IPS DF 6.9 (cell line): ENCODE measurements at regions not wholly inside any gene's neighbourhood (a gene's known extent, or its start where the extent isn't known, plus 50 kb on each side); places are given as distances from the start of the nearest gene placed in this dataset.

ENCODE experiments used
- DNase-seq: peaks from one replicate; pipeline ENCODE4 v3.0.0-alpha.2; 2013; ENCODE audit warnings: low read depth, low spot score
- H3K27ac ChIP-seq: one replicate; pipeline ENCODE4 v1.5.1; 2013; ENCODE audit warnings: low read length, control low read depth
- H3K27me3 ChIP-seq: 2 replicates; pipeline ENCODE4 v1.6.1; 2013; ENCODE audit warnings: mild to moderate bottlenecking, low read length; ENCODE audit not compliant: control insufficient read depth, insufficient read depth
- H3K36me3 ChIP-seq: 2 replicates; pipeline ENCODE4 v1.6.1; 2013; ENCODE audit warnings: low read length; ENCODE audit not compliant: control insufficient read depth, insufficient read depth
- H3K4me1 ChIP-seq: 2 replicates; pipeline ENCODE4 v1.6.1; 2013; ENCODE audit warnings: low read length; ENCODE audit not compliant: control insufficient read depth, insufficient read depth
- H3K4me3 ChIP-seq: 2 replicates; pipeline ENCODE4 v1.5.1; 2013; ENCODE audit warnings: mild to moderate bottlenecking, low read length
- H3K9me3 ChIP-seq: 2 replicates; pipeline ENCODE4 v1.6.1; 2013; ENCODE audit warnings: low read length, inconsistent platforms; ENCODE audit not compliant: control insufficient read depth, insufficient read depth
- WGBS: extraction: QIAGEN DNeasy Blood & Tissue Kit; methylation state at CpG from one replicate; pipeline ENCODE4 v1.1.7; 2013; ENCODE audit warnings: mixed read lengths, missing lambda C conversion rate; ENCODE audit not compliant: insufficient read length, insufficient coverage; 5-methylcytosine and 5-hydroxymethylcytosine counted together

DNA sequence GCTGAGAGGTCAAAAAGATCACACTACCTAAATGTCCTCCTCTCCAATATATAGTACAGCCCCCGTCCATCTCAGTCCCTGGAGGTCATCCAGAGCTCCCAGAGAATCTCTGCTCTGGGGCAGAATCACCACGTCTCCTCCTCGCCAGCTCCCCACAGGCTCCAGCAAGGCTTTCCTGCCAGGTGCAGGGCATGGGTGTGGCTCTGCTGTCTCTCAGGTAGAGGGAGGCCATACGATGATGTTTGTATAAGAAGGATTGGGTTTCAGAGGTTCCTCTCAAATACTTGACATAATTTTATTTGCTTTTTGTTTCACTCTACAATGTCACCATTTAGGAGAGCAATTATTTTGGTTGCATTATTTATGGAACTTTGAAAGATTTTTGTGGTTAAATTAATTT is 98.3 kb upstream of the PRSS58 start:
- no peak overlapping the region for H3K27ac ChIP-seq
- no peaks in the 10 kb centered on the region for H3K27me3 ChIP-seq
- no CpG with 5 or more reads among the region's 4 CpGs for WGBS
- no peaks in the 10 kb centered on the region for H3K9me3 ChIP-seq
- H3K4me3 ChIP-seq: no peak overlapping the region
- no peak for DNase-seq
- peaks cover 3% of the 10 kb centered on the region; the same call in 1 of the 2 replicates for H3K4me1 ChIP-seq
- no peaks in the 10 kb centered on the region for H3K36me3 ChIP-seq

DNA sequence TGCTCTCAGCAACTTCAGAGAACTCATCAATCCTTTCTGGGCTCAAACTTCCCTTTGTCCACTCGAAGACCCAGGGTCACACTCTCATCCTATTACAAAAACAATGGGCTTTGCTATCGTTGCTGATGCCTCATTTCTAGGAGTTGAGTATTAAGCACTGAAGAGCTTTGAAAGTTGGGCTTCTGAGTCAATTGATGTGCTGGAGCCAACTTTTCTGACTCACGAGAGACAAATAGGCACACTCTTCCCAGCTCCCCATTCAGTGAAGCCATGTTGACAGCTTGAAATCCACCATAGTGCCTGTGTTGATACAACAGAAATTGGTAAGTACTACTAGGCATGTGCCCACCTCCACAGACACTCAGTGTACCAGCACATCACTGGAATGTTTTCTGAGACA is 97.5 kb upstream of the PRSS58 start:
- H3K27me3 ChIP-seq: no peaks in the 10 kb centered on the region
- H3K9me3 ChIP-seq: no peaks in the 10 kb centered on the region
- H3K27ac ChIP-seq: no peak overlapping the region
- no peaks in the 10 kb centered on the region for H3K36me3 ChIP-seq
- WGBS: no CpG with 5 or more reads among the region's 3 CpGs
- DNase-seq: no peak
- H3K4me1 ChIP-seq: peaks cover 3% of the 10 kb centered on the region; the same call in 1 of the 2 replicates
- no peak overlapping the region for H3K4me3 ChIP-seq

DNA sequence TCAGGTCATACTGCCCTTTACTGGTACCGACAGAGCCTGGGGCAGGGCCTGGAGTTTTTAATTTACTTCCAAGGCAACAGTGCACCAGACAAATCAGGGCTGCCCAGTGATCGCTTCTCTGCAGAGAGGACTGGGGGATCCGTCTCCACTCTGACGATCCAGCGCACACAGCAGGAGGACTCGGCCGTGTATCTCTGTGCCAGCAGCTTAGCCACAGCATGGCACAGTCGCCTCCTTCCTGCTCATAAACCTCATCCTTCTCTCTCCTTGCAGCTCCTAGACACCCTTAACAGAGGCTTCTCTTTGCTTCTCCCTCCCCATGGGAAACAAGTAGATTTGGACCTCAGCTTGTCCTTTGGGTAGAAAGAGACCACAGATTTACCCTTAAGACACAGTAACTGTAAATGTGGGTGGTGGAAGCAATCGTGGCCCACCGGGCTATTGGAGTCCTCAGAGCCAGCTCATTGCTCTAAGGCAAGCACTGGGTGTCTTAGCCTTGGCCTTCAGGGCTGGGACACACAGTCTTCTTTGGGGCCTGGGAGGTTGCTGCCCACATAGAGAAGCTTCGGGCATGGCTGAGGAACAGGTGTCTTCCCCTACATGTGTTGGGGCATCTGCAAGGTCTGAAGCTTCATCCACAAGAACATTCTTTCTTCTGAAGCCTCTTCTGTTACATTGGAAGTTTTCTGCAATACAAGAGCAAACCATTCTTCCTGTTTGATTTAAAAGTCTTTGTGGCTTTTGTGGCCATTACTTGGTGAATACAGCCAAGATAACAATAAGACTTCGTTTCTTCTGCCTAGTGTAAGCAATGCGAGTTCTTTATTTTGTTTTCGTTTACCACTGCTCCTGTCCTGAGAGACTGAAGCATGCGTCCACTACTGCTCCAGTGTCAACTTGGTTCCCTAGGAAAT is 95.5 kb upstream of the PRSS58 start:
- DNase-seq: no peak
- peaks cover 1% of the 10 kb centered on the region; the same call in 1 of the 2 replicates for H3K4me1 ChIP-seq
- H3K36me3 ChIP-seq: no peaks in the 10 kb centered on the region
- no peaks in the 10 kb centered on the region for H3K9me3 ChIP-seq
- WGBS: no CpG with 5 or more reads among the region's 15 CpGs
- no peaks in the 10 kb centered on the region for H3K27me3 ChIP-seq
- no peak overlapping the region for H3K4me3 ChIP-seq
- H3K27ac ChIP-seq: no peak overlapping the region

DNA sequence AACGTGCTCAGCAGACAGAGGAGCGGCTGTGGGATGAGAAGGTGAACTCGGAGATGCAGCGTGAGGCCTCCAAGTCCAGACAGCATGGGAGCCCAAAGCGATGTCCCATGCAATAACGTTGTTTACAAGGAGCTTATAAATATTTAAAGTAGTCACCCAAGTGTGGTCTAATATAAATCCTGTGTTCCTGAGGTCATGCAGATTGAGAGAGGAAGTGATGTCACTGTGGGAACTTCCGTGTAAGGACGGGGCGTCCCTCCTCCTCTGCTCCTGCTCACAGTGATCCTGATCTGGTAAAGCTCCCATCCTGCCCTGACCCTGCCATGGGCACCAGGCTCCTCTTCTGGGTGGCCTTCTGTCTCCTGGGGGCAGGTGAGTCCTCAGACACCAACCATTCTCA is 94.7 kb upstream of the PRSS58 start:
- Histone ChIP-seq H3K27ac (no peak overlapping the region), H3K36me3 (no peaks in the 10 kb centered on the region), H3K27me3 (no peaks in the 10 kb centered on the region), H3K9me3 (no peaks in the 10 kb centered on the region), H3K4me1 (no peaks in the 10 kb centered on the region), H3K4me3 (no peak overlapping the region)
- DNase-seq: no peak
- WGBS: no CpG with 5 or more reads among the region's 9 CpGs

DNA sequence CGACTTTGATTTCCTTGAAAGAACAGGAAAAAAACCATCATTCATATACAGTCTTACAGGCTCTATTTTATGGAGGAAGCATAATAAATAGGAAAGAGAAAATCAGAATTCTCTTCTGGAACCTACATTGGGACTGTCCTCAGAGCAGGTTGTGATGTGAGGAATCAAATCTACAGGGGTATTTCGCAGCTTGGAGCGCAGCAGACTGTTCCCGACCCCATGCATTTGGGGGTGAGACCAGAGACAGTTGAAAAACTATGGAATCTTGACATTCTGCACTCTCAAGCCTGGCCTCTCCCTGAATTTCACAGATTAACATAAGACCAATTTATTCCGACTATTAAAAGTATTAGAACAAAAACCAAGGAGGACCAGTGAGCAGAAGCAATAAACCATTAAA is 93.3 kb upstream of the PRSS58 start:
- no peaks in the 10 kb centered on the region for H3K27me3 ChIP-seq
- WGBS: no CpG with 5 or more reads among the region's 5 CpGs
- no peak overlapping the region for H3K4me3 ChIP-seq
- no peak overlapping the region for H3K27ac ChIP-seq
- no peaks in the 10 kb centered on the region for H3K4me1 ChIP-seq
- no peaks in the 10 kb centered on the region for H3K36me3 ChIP-seq
- no peak for DNase-seq
- H3K9me3 ChIP-seq: no peaks in the 10 kb centered on the region

DNA sequence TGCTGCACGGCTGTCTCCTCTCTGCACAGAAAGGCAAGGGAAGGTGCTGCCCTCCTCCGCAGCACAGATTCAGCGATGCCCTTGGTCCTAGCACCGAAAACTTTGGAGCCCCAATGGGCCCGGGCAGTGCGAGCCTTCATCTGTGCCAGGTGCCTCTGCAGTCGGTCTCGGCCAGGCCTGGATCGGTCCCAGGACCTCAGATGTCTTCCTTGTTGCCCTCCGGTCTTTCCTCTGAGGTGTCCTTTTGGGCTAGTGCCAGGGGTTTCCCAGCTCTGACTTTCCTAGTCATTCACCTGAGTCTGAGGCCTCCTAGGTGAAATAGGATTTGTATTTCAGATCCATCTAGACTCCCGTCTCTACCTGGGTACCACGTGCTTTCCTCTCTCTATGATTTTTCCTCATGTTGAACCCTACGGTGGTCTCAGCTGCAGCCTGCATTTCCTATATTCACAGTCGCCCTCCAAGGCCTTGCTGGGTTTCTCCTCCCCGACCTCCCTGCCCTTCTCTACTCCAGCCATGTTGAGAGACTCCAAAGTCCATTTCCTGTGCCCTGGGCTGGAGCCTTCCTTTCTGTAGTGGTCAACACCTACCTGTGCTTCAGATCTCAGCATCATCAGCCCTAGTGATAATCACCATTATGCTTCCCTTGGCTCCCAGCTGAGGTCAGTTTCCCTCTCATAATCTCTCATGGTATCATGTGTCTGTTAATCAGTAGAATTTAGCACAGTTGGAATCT is 92.0 kb upstream of the PRSS58 start:
- no peaks in the 10 kb centered on the region for H3K27me3 ChIP-seq
- H3K27ac ChIP-seq: no peak overlapping the region
- H3K36me3 ChIP-seq: no peaks in the 10 kb centered on the region
- H3K4me3 ChIP-seq: no peak overlapping the region
- no peaks in the 10 kb centered on the region for H3K9me3 ChIP-seq
- WGBS: no CpG with 5 or more reads among the region's 15 CpGs
- H3K4me1 ChIP-seq: peaks cover 1% of the 10 kb centered on the region
- DNase-seq: no peak

DNA sequence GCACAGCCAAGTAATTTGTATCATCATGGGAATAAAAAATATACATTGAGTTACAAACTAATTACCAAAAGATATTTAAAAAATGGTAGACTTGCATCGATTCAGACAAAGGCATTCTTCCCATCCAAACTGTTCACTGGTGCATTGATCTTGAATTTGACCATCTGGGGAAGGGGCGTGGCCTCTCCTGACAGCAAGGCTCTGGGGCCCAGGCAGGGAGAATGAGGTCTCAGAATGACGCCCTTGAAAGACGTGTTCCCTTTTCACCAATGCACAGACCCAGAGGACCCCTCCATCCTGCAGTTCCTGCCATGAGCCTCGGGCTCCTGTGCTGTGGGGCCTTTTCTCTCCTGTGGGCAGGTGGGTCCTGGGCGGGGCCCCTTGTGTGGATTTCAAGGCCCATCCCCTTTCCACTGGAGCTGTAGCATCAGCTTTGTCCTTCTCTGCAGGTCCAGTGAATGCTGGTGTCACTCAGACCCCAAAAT is 91.1 kb upstream of the PRSS58 start:
- WGBS: no CpG with 5 or more reads among the region's 6 CpGs
- Histone ChIP-seq H3K9me3 (no peaks in the 10 kb centered on the region), H3K4me1 (peaks cover 3% of the 10 kb centered on the region), H3K36me3 (no peaks in the 10 kb centered on the region), H3K27me3 (no peaks in the 10 kb centered on the region), H3K4me3 (no peak overlapping the region), H3K27ac (no peak overlapping the region)
- no peak for DNase-seq

DNA sequence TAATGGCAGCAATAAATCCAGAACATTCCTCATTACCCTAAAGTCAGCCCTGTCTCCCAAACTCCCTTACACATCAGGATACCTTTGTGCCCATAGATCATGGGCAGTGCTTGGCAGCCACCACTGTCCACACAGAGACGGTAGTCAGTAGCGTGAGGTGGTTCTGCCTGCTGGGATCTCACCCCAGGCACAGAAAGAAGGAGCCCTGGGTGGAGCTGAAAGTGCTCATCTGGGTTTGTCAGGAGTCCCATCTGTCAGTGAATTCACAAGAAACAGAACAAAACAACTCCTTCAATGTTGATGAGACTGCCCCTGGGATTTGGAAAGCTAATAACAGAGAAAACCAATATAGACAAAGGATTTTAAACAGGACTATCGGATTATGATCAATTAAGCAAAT is 90.2 kb upstream of the PRSS58 start:
- Histone ChIP-seq H3K4me1 (peaks cover 3% of the 10 kb centered on the region), H3K36me3 (no peaks in the 10 kb centered on the region), H3K27me3 (no peaks in the 10 kb centered on the region), H3K4me3 (no peak overlapping the region), H3K9me3 (no peaks in the 10 kb centered on the region), H3K27ac (no peak overlapping the region)
- no peak for DNase-seq
- WGBS: no CpG with 5 or more reads among the region's 3 CpGs

DNA sequence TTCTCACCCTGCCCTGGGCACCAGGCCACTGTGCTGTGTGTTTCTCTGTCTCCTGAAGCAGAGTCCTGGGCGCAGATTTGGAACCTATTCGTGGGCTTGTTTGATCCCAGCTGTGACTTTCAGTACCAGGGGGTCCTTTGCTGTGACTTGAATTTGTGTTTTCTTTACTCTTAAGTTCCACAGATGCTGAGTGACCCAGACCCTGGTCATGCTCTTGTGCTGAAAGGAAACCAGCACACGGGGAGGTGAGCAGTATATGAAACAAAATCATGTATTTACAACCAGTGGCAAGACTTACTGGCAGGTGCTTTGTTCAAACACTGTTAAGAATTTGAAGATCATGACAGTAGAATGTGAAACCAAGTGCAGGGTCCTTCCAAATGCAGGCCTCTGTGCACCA is 89.2 kb upstream of the PRSS58 start:
- DNase-seq: no peak
- WGBS: no CpG with 5 or more reads among the region's 3 CpGs
- Histone ChIP-seq H3K9me3 (no peaks in the 10 kb centered on the region), H3K27ac (no peak overlapping the region), H3K27me3 (no peaks in the 10 kb centered on the region), H3K36me3 (no peaks in the 10 kb centered on the region), H3K4me1 (peaks cover 3% of the 10 kb centered on the region), H3K4me3 (no peak overlapping the region)

DNA sequence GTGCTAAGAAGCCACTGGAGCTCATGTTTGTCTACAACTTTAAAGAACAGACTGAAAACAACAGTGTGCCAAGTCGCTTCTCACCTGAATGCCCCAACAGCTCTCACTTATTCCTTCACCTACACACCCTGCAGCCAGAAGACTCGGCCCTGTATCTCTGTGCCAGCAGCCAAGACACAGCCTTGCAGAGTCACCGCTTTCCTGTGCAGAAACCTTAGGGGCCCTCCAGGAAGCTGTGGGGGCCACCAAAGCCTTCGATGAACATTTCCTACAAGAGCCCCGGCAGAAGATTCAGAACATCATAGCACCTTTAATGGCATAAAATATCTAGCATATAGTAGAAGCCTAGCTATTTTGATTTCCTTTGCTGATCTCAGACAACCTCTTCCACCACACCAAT is 88.0 kb upstream of the PRSS58 start:
- no peak for DNase-seq
- Histone ChIP-seq H3K4me3 (no peak overlapping the region), H3K9me3 (no peaks in the 10 kb centered on the region), H3K27ac (no peak overlapping the region), H3K27me3 (no peaks in the 10 kb centered on the region), H3K36me3 (no peaks in the 10 kb centered on the region), H3K4me1 (peaks cover 3% of the 10 kb centered on the region)
- no CpG with 5 or more reads among the region's 5 CpGs for WGBS
